SHP77 treated with DMSO at 0.1 percent for 48 hours (cell line): ENCODE measurements at regions not wholly inside any gene's neighbourhood (a gene's known extent, or its start where the extent isn't known, plus 50 kb on each side); places are given as distances from the start of the nearest gene placed in this dataset.
A peak's percentile ranks its signal among the peaks of the same experiment; 100 is the strongest.
"Not testable (repeated sequence)": the region's sequence is repeated elsewhere in the genome, so short reads cannot be mapped to it uniquely, and the experiment has no call there.

Source experiments
- DNase-seq: peaks from one replicate; lab custom pipeline; 2025; lab: John Stamatoyannopoulos, UW

DNA sequence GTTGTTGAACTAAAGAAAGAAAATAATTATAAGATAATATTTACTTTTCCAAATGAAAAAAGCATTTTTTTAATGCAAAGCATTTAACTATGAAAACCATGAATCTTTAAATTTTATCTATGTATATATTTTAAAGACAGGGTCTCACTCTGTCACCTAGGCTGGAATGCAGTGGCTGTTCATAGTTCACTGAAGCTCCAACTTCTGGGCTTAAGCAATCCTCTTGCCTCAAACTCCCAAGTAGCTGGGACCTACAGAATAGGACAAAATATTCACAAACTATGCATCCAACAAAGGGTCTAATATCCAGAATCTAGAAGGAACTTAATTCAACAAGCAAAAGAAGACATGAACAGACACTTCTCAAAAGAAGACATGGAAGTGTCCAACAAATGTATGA lies 55.9 kb upstream of the ALB start:
- no peak for DNase-seq

DNA sequence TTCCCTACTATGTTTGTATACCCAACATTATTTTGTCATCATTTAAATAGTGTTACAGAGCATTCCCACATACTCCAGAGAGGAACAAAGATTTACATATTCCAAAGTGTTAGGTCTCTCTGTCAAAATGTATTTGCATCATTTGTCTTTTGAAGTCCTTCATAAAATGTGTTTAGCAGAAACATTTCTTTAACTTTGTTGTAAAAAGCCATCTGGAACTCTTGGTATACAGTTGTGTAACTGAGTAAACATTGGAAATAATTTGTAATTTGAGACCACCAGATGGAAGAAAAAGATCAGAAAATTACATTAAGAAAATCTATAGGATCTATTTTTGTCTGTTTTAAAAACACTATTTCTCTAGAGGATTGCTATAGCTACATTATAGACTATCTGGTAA lies 56.6 kb upstream of the ALB start:
- no peak for DNase-seq

DNA sequence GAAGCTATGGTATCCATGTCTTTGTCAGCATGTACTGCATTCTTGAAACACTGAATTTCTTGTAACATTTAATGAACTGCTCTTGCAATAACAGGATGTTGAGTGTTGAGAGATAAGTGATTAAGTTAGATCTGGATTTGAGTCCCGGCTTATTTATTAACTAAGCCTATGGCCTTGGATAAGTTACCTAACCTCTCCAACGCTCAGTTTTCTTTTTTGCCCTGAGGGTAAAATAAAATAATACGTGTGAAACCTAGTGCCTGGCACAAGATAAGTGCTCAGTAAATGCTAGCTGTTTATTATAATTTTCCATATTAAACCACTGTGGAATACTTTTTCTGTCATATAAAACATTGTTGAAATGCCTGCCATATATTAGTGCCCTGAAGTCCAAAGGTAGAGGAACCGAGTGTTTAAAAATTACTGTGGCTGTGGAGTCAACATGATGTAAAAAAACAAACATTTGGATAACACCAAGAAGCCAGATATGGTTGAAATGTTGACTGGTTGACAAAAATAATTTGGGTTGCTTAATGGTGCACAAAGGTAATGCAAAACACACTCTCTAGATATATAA lies 58.6 kb upstream of the ALB start:
- no peak for DNase-seq

DNA sequence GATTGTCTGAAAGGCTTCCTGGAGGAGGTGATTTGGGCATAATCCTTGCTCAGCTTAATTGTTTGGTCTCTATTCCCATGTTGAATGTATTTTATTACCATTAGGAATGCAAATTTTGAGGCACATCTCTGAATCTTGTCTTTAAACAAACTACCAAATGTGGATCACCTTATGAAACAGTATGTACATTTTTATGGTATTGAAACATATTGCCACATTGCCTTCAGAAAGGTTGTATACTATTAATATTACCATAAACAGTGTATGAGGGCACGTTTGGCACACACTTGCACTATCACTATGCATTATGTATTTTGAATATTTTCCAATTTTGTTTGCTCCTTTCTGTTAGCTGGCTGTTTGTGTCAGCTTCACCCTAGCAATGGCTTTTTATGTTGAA lies 60.0 kb upstream of the ALB start:
- DNase-seq, result no peak

DNA sequence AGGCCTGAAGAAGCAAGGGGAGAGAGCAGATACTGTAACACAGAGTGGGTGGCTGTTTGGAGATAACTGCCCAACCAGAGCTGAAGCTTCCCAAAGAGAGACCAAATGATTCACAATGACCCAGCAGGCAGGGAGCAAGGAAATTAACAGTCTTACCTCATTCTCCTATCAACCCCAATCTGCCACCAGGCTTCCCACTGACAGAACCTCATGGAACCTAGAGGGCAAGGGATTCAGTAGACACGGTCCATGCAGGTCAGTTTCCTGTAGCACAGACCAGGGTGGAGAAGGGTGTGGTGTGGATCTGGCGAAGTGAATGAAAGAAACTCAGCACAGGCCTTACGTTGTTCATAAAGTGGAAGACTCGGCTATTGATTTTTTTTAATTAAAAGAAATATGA lies 60.7 kb upstream of the ALB start:
- no peak for DNase-seq

DNA sequence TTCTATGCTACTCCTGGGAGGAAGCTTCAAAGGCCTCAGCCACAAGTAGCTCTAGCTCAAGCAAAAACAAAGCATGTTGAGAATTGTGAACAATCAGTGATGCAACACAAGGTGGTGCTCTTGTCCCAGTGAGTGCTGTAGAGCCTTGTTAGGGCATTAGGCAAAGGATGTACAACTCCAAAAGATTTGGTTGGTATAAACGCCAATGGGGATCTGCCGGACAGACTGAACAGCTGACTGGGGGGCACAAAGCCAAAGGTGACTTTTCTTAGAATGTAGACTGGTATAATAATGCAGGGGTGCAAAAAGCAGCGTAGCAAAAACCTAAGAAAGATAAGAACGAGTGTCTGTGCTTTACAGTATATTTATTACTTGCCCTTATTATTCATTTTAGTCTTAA lies 62.6 kb upstream of the ALB start:
- peak; percentile 57 for DNase-seq

DNA sequence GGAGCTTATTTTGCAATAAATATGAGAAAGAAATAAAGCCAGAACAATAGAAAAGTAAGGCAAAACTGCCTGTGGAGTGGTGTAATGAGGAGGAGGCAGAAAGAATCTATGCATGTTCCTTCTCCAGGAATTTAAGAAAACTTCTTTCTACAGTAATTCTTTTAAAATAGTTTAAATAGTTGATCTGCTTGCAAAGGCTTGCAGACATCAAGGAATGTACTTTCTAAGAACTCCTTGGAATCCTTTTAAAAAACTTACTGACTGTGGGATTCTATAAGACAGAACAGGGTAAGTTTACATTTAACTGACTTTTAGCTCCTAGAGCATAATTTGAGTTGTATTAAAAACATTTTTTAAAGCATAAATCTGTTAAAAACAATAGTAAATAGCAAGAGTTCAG lies 63.2 kb upstream of the ALB start:
- no peak for DNase-seq

DNA sequence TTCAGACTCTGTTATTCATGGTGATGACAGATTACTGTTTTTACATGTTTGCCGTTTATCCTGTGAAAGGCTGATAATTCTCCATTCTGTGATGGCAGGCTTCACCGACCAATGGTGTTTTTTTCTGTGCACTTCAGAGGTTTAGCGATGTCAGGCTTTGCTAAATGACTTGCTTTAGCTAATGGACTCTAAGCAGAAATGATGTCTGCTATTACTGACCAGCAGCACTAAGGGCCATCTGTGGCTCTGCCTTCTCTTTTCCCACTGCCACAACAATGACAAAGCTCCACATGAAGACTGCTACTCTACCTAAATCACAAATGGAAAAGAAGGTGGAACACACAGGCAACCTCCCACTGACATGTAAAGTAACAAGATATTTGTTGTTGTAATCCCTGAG lies 68.4 kb upstream of the ALB start:
- DNase-seq, result no peak

DNA sequence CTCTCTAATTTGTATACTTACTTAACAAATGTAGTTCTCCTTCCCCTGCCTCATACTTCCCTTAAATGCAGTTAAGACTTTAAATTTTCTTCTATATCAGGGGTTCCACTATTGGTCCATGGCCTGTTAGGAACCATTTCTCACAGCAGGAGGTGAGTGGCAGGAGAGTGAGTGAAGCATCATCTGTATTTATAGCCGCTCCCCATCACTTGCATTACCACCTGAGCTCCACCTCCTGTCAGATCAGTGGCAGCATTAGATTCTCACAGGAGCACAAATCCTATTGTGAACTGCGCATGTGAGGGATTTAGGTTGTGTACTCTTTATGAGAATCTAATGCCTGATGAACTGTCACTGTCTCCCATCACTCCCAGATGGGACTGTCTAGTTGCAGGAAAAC lies 72.1 kb upstream of the ALB start:
- DNase-seq, result not testable (repeated sequence)

DNA sequence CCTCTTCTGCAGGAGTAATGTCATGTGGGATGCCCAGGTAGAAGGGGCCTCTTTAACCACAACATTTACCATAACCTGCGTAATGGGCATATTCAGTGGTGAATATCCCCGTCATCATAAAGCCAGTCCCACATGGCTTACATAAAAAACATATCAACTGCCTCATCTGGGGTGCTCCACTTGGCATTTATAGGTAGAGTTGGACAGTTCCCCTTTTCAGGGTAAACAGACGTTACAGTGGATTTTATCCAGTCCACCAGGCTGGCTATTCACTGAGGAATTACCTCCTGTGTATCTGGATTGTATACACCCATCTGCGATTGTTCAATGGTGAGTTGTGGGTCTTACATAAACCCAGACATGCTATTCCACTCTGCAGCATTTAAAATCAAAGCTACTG lies 70.7 kb upstream of the ANKRD17 start:
- no peak for DNase-seq

DNA sequence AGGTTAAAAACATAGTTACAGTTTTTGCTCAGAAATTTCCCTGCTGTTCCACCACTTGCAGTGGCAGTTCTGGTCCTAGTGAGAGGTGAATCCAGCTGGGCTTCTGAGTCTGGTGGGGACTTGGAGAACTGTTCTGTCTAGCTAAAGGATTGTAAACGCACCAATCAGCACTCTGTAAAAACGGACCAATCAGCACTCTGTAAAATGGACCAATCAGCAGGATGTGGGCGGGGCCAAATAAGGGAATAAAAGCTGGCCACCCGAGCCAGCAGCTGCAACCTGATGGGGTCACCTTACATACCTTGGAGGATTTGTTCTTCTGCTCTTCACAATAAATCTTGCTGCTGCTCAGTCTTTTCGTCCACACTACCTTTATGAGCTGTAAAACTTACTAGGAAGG lies 67.2 kb upstream of the ANKRD17 start:
- not testable (repeated sequence) for DNase-seq

DNA sequence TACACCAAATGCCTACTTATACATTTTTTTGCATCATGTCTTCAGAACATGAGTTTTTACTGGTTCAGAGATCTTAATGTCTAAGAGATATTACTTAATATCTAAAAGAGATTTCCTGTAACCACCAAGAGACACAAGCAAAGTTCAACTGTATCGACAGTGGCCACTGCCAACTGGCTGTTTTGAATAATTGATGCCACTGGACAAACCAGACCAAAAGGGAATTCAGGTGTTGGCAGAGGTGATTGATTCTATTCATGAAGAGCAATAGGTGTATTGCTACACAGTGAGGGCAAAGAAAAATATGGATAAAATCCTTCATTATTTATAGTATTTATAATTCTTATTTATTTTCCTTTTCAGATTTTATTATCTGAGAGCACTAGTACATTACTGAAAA lies 58.5 kb upstream of the ANKRD17 start:
- no peak for DNase-seq

DNA sequence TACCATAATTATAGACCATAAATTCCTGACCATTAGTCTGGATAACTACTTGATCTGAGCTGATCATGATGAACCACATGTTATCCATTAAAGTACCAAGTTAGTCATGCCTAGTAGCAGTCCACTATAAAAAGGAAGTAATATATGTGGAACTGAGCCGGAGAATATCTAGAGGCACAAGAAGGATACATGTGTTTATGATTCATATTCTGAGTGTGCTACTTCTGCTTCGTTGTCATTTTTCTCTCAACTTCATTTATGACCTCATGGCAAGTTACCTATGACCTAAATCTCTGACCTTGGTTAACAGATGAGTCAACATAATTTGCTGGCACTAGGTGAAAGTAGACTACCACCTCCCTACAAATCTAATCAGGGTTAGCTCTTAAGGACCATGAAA lies 56.5 kb upstream of the ANKRD17 start:
- DNase-seq, result no peak

DNA sequence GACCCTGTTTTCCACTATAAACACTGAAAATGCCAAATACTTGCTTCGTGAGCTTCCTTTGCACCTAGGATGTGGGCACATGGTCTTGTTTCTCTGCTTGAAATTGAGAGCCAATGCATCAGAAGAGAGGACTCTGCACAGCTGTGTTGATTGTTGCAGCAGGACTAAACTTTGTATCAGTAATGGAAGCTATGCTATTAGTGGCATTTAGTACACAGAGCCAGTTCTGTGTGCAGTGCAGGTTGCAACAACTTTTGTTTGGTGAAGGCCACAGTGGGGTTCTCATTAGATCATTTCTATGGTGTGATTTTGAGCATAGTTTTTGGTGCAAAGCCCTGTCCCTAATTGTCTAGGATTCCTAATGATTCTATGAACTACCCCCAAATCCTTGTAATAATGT lies 54.4 kb upstream of the ANKRD17 start:
- no peak for DNase-seq

DNA sequence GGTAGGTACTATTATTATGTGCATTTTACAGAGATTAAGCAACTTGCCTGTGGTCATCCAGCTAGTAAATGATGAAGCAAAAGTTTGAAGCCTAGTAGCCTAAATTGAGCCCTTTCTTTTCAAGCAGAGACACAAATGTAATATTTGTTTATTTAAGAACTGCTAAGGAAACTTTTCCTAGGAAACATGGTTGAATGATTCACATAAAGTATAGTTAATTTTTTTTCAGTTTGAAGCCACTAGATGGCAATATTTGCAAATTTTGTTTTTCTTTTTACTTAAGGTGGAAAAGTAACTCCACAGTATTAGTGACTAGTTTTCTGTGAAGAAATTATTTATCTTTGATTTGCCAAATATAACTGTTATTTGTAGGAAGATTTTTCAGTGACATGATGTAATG lies 52.8 kb upstream of the ANKRD17 start:
- DNase-seq, result peak; percentile 24

DNA sequence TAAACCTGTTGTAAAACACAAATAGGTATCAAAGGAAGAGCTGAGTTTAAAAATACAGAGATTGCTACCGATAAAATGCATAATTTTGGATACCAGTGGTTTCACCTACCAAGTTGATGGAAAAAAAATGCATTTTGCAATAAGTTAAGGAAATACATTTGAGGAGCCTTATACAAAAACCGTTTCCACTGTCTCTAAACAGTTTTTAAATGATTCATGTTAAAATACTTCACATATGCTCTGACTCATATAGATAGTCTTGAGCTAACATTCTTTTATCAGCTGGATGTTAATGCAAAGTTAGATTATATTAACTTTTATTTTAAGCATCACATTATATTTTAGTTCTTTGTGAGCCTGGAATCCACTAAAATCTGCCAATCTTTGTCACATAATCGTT lies 50.6 kb upstream of the ANKRD17 start:
- no peak for DNase-seq
